HG03196 (cell line): ENCODE measurements at regions not wholly inside any gene's neighbourhood (a gene's known extent, or its start where the extent isn't known, plus 50 kb on each side); places are given as distances from the start of the nearest gene placed in this dataset.

Source experiments
- ATAC-seq: cut with Tn5 transposase; IDR thresholded peaks from one replicate; pipeline ENCODE4 v1.9.1; 2021; ENCODE audit not compliant: unreplicated experiment

DNA sequence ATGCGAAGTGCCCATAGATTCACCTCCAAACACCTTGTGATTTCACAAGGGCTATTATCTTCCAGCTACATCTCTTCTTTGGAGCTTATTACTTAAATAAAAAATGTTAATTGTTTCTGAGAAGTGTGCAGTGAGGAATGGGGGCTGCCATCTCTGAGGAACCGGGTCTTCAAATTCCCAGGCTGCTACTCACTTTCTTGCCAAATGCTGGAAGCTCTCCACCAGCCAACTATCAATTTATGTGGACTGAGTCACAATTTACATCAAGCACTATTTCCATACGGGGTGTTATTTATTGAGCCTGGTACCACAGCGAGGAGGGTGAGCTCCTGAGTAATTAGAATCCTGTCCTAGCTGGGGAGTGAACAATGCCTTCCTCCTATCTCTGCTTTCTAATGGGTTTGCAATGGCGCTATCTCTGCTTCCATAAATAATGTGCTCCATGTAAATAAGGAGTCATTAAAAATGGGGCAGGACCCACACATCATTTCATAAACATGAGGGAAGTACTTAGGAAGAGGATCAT, 898.3 kb downstream of the VRK1 start:
- ATAC-seq: no peak

DNA sequence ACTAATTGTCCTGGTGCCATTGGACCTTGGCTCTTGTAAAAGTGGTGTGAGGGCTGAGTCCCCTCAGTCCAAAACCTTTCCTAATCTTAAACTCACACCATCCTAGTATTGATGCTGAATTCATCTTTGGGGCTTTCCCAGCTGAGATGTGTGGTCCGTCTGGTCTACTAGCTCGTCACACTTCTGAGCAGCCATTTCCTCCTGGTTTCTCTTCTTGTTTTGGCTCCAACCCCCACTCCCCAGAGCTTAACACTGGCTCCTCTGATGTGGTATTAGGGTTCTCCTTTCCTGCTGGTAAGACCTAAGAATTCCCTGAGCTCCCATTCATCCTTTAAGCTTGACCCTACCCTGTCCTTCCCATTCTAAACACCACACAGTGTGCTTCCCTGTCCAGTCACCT, 900.6 kb downstream of the VRK1 start:
- no peak for ATAC-seq

DNA sequence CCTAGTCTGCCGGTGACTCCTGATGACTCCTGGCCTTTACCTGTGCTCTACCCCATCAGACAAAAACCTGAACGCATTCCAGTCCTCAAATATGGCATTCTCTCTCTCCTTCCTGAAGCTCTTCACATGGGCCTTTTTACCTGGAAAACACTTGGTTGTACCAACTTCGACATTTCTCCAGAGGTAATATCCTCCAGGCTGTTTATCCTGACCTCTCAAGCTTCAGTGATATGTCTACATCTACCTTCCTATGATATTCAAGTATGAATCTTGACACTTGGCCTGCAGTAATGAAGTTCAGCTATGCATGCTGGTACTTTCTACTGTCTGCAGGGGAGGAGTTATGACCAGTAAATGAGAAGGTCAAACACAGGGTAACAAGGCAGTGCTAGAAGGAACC, 901.8 kb downstream of the VRK1 start:
- no peak for ATAC-seq

DNA sequence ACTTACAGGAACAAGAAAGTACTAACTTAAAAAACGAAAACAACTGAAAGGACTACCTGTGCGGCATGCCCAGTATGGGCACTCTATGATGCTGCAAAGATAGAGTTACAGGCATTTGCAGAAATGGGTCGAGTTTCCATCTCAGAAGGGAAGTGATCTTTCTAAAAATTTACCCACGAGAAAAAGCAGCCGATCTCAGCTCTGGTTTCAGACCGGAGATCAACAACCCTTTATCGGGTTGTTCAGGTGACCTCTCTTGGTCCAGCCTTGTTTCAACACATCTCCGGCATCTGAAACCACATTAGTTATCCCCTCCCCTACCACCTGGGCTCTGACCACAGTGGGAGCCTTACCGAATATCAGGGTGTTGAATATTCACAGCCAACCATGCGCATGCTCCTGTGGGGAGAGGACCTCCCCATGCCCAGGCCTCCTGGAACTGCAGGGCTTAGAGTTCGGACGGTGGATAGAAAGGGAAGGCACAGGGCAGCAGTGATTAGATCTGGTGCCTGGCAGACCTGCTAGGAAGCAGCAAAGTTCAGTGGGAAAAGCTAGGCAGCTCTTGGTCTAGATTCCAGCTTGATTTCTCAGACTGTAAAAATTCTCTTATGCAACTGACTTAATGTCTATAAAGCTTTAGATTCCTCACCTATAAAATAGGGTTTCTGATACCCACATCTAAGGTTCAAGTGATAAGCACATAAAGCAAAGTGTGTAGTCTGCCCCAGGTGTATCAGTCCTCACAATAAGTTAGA, 906.0 kb downstream of the VRK1 start:
- ATAC-seq: no peak

DNA sequence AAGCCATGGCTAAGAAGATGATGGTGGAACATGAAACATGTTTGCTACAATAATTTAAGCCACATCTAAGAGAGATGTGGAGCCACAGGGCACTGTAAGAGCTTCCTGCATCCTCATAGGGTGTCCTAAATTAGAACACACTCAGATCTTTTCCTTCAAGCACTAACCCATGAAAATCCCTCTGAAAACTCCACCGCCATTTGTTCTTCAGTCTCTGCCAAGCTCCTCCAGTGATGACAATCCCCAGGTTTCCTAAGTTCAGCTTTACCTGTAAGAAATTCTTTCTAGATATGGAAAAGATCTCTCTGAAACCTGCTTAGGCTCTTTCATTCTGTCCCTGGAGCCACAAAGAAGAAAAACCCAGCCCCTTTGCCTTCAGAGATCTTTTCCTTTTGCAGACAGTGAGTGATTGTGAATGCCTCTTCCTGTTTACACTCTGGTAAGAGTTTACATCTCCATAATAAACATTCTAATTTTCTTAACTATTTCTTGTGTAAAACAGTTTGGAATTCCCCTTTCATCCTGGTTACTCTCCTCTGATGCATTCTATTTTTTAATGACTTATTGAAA, 907.2 kb downstream of the VRK1 start:
- no peak for ATAC-seq

DNA sequence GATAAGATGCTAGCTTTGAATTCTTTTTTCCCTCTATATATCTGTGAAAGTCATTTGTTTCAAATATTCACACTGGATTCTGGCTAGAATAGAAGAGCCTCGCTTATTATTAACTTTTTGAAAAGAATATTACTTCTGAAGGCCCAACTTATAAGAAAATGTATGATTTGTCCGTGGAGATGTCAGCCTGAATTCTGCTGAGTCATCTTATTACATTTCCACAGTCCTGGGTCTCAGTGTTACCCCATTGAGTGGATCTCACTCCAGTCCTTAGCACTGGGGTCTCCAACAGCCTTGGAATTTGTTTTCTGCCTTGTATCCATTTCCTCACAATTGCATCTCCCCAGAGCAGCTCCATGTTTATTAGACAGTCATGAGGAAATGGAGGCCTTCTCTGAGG, 907.9 kb downstream of the VRK1 start:
- ATAC-seq: no peak

DNA sequence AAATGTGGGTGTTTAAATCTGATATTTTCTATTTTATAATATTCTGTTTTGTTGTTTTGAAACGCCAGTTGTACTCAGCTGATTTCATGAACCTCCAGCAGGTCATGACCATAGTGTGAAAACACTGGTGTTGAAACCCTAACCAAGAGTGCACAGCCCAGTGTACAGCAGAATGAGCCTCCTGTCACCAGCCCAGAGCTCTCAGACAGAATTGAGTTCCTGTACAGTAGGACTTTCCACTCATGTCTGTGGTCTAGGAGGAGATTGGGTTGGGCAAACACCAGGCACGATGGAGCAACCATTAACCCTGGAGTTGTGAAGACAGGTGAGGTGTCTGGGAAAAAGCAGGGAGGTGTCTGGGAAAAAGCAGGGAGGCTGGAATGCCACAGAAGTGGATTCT, 908.8 kb downstream of the VRK1 start:
- no peak for ATAC-seq

DNA sequence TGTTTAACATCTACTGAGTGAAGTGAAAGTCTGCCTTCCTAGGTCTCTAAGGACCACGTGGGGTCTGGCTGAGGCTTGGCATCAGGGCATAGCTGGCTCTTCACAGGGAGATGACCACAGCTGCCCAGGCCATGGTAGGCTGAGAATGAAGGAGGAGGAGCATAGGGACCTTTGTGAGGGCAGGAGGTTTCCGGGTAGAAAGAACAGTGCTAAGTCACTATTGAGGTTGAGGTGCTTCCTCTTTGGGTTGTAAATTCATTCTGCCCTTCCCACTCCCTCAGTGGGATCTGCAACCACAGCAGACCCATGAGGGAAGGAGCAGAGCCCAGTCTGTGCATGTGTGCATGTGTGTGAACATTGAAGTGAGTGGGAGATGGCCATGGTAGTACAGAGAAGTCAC, 909.6 kb downstream of the VRK1 start:
- ATAC-seq: no peak

DNA sequence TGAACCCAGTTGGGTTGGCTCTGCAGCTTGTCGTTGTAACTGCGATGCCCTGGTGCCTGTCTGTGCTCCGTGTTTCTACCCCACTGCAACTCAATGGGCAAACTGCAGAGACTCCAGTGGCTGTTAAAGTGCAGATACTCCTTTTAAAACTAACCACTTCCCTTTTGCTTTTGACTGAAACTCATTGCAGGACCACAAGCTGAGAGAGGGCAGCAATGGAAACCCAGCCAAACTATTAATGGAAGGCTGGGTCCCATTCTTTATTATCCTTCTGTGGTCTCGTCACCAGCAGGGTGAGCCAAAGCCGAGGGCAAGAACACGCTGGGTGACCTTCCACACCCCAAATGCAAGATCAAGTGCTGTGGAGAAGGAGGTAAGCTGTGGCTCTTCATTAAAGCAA, 910.4 kb downstream of the VRK1 start:
- no peak for ATAC-seq

DNA sequence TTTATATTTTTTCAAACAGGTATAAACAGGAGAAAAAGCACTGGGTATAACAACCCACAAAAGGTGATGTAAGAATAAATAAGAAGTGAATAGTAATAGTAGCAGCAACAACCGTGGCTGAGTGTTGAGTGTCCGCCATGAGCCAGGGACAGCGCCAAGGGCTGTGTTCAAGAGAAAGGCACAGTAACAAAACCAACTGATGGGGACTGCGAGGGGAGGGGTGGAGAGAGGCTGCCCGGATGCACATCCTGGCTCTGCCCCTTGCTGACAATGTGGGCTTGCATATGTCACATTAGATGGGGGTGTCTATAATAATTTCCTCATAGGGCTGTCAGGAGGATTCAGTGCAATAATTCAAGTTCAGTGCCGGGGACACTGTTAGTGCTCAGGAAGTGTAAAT, 912.4 kb downstream of the VRK1 start:
- no peak for ATAC-seq

DNA sequence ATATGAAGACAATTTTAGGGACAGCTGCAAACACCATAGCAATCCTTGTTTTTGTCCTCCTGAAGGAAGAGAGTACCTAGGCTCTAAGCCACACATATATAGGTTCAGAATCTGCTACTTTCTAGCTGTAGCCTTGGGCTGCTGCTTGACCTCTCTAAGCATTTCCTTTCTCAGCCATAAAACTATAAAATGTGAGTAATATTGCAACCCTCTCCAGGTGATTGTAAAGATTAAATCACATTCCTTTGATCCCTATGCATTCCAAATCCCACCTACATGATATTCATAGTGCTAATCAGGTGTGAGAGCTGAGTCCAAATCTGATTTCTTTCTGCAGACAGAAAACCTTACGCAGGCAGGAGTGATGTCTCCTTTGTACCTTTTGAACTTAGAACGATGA, 913.5 kb downstream of the VRK1 start:
- no peak for ATAC-seq

DNA sequence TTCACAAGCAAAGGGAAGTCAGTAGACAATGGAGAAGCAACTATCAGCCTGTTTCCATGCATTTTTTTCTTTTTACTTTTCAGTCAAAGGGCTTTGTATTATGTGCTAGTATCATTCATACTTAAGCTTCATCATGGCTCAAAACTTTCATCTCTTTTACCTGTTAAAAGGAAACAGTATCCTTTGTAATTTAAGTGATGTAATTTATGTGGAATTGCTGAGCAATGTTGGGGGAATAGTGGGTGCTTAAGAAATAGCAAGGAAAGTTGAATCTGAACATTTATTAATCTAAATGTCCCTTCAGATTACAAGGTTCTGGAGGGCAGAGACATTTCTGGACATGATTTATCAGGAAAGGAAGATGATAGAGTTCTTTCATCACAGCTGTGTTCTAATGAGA, 915.3 kb downstream of the VRK1 start:
- no peak for ATAC-seq

DNA sequence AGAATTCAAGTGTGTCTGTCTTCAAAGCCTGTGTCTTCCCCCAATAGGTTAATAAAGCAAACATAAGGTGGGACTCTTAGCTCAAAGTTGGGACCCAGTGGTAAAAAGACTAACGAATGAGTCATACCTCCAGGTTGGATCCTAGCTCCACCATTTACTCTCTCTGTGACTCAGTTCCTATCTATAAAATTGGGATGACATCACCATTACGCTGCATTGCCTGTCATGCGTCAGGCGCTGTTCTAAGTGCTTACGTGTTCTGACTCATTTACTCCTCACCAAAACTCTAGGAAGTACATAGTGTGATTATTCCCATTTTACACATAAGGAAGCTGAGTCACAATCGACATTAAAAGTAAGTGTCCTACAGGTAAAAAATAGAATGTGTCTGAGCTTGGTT, 915.8 kb downstream of the VRK1 start:
- ATAC-seq: no peak

DNA sequence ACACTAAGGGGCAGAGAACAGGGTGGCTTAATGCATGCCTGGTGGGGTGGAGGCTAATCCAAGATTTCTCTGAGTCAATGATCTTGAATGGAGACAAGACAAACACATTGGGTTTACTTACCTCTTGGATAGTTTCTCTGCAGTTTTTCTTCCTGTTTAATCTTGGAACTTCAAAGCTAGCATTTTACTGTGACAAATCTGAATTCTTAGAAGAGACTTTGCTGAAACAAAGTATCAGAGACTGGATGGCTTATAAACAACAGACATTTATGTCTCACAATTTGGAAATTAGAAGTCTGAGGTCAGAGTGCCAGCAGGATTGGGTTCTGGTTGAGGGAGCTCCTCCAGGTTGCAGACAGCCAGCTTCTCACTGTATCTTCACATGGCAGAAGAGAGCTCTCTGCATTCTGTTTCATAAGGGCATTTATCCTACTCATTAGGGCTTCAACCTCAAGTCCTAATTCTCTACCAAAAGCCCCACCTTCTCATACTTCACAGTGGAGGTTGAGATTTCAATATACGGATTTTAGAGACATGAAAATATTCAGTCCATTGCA, 921.8 kb downstream of the VRK1 start:
- ATAC-seq: no peak

DNA sequence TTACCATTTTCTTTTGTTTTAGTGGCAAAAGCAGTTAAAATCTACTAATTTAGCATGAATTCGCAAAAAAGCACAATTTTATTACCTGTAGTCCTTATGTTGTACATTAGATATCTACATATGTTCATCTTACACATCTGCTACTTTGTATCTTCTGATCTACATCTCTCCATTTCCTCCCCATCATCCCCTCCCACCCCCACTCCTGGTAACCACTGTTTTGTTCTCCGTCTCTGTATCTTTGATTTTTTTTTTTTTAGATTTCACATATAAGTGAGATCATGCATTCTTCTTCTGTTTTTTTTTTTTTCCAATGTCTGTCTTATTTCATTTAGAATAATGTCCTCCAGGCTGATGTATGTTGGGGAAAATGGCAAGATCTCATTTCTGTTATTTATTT, 922.7 kb downstream of the VRK1 start:
- no peak for ATAC-seq

DNA sequence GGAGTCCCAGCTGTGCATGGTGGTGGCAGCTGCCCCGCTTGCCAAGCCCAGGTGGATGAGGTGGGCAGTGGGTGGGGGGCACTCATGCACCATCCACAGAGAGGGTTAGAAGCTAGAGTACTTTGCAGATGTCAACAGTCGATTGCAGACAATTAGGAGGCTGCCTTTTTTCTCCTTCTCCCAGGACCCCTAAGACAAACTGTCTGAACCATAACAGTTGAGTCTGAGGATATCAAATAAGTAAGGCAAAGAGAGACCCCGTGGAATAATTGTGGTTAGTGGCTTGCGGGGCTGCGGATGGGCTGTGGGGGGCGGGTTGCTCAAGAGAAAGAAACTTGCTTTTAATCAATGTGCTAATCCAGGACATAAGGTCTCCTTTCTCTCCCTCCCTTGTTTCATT, 926.2 kb downstream of the VRK1 start:
- ATAC-seq: no peak

DNA sequence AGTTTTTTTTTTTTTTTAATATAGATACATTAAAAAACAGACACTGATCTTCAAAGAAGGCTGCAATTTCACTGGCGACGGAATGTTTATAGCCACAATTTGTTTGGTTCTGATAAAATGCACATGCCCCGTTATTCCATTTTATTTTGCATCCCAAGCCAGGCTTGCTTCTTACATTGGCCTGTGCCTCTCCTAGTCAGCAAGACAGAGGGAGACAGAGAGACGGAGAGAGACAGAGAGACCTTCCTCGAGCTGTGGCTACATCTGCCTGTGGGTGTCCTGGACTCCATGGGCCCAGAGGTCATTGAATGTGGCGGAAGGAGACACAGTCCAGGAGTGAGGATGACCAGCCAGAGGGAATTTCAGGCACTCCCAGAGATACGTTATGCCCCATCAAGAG, 926.6 kb downstream of the VRK1 start:
- ATAC-seq: no peak

DNA sequence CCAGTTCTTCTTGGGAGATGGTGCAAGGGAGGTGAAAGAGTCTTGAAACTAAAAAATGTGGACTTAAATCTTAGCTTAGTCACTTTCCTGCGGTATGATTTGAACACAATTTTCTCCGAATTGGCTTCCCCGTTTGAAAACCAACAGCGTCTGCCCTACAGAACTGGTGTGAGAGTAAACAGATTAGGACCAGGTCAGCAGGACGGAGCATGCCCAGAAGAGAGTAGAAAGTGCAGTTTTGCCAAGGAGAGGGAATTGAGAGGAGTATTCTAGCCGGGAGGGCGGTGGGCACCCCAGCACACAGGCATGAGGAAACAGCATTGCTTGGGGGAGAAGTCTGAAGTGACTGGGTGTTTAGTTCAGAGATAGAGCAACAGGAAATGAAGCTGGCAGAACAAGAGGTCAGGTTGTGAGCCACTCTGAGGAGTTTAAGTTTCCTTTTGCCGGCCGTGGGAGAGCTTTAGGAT, 927.1 kb downstream of the VRK1 start:
- ATAC-seq: no peak

DNA sequence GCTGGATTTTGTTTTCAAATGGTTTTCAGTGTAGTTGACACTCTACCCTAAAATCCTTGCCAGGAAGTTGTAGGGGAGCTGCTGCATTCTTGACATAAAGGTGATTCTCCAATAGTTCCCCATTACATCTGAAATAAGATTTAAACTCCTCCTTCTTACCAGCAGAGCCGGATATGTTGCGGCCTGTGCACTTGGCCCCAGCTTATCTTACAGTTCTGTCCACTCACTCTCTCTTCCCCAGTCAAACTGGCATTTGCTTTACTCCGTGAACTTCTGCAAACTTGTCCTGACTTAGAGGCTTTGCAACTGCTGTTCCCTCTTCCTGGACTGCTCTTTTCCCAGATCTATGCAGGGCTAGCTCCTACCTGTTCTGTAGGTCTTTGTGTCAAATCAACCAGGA, 929.5 kb downstream of the VRK1 start:
- ATAC-seq: no peak

DNA sequence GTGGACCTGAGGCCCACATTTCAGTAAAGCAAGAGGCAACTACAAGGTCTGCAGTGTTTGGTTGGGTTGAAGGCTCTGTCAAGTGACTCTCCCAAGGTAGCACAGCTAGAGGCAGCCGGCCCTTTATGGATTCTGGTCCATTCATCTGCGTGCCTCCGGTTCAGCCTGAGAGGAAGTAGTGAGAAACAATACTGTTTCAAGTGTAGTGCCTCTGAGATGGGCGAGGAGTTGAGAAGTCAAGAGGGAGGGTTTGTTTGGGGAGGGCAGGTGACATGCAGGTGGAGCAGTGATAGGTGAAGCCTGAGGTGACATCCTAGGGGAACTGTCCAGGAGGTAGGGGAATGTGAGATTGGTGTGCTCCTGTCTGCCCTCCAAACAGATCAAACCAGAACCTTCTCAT, 933.5 kb downstream of the VRK1 start:
- ATAC-seq: no peak

DNA sequence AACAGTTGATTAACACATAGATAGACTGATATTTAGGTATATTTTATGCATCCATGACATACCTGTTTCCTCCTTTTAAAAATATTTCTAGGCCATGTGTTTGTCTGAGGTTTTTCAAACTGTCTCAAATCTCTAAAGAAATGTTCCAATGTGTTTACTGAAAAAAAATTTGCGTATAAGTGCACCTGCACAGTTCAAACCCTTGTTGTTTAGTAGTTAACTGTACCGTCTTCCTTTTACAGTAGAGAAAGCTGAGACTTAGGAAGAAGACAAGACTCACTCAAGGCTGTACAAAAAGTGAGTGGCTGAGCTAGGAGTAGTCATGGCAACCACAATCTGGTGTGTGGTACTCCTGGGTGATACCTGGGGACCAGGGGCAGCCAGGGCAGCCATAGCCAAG, 934.6 kb downstream of the VRK1 start:
- ATAC-seq: no peak

DNA sequence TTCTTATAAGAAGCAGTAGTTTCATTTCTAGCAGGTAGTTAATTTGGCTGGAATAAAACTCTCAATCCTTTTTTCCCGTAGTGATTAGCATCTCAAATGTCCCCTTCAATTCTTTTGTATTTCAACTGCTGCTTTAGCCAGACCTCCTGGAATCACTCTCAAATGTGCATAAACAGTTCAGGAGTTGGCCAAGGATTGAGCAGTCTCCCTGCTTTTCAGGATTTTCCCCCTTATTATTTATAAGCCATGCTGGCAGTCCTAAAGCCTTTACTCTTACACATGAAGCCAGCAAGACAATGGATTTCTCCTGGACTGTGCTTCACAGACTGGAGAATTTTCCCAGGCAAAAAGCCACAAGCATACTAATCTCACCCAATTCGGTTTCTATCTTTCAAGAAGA, 950.1 kb downstream of the VRK1 start:
- ATAC-seq: no peak

DNA sequence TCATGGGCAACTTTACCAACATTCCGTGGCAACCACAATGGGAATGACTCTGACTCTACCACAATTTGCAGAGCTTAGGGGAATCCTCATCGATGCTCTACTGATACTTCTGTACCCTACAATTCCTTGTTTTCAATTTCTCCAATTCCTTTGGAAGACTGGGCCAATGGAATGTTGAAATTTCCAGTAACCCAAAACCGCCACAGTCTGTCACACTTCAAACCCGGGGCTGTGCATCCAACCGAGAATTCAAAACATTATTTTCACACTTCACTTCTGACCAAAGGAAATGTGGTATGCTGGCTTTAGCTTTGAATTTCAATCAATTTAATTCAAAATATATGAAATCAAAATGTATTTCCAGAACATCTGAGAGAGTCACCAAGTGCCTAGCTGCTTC, 951.4 kb downstream of the VRK1 start:
- ATAC-seq: no peak
